22Rv1 (cell line): ENCODE measurements at regions not wholly inside any gene's neighbourhood (a gene's known extent, or its start where the extent isn't known, plus 50 kb on each side); places are given as distances from the start of the nearest gene placed in this dataset.
"Not testable (repeated sequence)": the region's sequence is repeated elsewhere in the genome, so short reads cannot be mapped to it uniquely, and the experiment has no call there.

Experiments
- ZFX ChIP-seq: fragments of 450-650 bp; IDR thresholded peaks from 2 replicates; pipeline ENCODE4 v1.6.1; 2017; ENCODE audit warnings: antibody characterized with exemption, borderline replicate concordance
- TF ChIP-seq, protein P1 (sequence below): fragments of 450-650 bp; IDR thresholded peaks from 2 replicates; pipeline ENCODE4 v1.5.1; 2017; ENCODE audit warnings: mild to moderate bottlenecking

DNA sequence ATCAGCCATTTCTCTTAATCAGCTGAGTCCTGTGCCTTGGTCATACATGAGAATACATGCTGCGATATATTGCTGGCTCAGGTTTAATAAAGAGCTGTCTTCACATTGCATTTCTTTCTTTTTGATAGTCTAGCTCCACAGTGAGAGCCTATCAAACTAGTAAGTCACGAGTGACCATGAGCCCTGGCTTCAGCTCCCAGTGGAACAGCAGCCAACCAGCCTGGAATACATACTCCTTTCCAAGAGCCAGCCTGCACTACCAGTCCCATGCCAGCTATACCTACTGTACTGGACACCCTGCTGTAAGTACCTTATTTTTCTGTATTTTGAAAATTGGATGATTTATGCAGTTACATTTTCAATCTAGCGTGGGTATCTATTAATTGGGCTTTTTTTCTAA, 98.0 kb upstream of the RBMS3 start:
- TF ChIP-seq, protein P1, sequence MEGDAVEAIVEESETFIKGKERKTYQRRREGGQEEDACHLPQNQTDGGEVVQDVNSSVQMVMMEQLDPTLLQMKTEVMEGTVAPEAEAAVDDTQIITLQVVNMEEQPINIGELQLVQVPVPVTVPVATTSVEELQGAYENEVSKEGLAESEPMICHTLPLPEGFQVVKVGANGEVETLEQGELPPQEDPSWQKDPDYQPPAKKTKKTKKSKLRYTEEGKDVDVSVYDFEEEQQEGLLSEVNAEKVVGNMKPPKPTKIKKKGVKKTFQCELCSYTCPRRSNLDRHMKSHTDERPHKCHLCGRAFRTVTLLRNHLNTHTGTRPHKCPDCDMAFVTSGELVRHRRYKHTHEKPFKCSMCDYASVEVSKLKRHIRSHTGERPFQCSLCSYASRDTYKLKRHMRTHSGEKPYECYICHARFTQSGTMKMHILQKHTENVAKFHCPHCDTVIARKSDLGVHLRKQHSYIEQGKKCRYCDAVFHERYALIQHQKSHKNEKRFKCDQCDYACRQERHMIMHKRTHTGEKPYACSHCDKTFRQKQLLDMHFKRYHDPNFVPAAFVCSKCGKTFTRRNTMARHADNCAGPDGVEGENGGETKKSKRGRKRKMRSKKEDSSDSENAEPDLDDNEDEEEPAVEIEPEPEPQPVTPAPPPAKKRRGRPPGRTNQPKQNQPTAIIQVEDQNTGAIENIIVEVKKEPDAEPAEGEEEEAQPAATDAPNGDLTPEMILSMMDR = not testable (repeated sequence)
- not testable (repeated sequence) for TF ChIP-seq ZFX
